Osteoblast (primary cell): ENCODE measurements at regions not wholly inside any gene's neighbourhood (a gene's known extent, or its start where the extent isn't known, plus 50 kb on each side); places are given as distances from the start of the nearest gene placed in this dataset.
"Not testable (repeated sequence)": the region's sequence is repeated elsewhere in the genome, so short reads cannot be mapped to it uniquely, and the experiment has no call there.

Experiments
- DNase-seq: peaks from one replicate; pipeline ENCODE4 v3.0.0; 2011; ENCODE audit warnings: low spot score, mixed read lengths; ENCODE audit not compliant: insufficient read length; ENCODE audit errors: missing footprints
- H2AFZ ChIP-seq: 2 replicates; pipeline ENCODE4 v1.6.0; 2011; ENCODE audit warnings: mild to moderate bottlenecking, low read length
- H3K27ac ChIP-seq: 2 replicates; pipeline ENCODE4 v1.5.1; 2011; ENCODE audit warnings: mild to moderate bottlenecking, low read depth, low read length, moderate library complexity
- H3K27me3 ChIP-seq: 2 replicates; pipeline ENCODE4 v1.6.0; 2012; ENCODE audit warnings: mild to moderate bottlenecking, control low read depth, inconsistent platforms, low read length, moderate library complexity; ENCODE audit not compliant: insufficient read depth
- H3K36me3 ChIP-seq: 2 replicates; pipeline ENCODE4 v1.5.1; 2011; ENCODE audit warnings: mild to moderate bottlenecking, low read length, control low read depth, moderate library complexity; ENCODE audit not compliant: insufficient read depth
- H3K4me1 ChIP-seq: 2 replicates; pipeline ENCODE4 v1.5.1; 2011; ENCODE audit warnings: mild to moderate bottlenecking, low read length, control low read depth, moderate library complexity; ENCODE audit not compliant: insufficient read depth
- H3K4me2 ChIP-seq: 2 replicates; pipeline ENCODE4 v1.6.0; 2011; ENCODE audit warnings: mild to moderate bottlenecking, low read length; ENCODE audit not compliant: insufficient read depth
- H3K4me3 ChIP-seq: fragments of 200-600 bp; sonication (generic); 3 replicates; pipeline ENCODE4 v1.5.1; 2012; ENCODE audit warnings: mild to moderate bottlenecking, low read length, inconsistent platforms; ENCODE audit not compliant: insufficient read depth
- H3K79me2 ChIP-seq: 2 replicates; pipeline ENCODE4 v1.6.0; 2012; ENCODE audit warnings: mild to moderate bottlenecking, low read length, control low read depth, inconsistent platforms; ENCODE audit not compliant: insufficient read depth
- H3K9me3 ChIP-seq: 2 replicates; pipeline ENCODE4 v1.5.1; 2011; ENCODE audit warnings: low read depth, low read length, control low read depth
- H4K20me1 ChIP-seq: 2 replicates; pipeline ENCODE4 v1.6.0; 2012; ENCODE audit warnings: mild to moderate bottlenecking, low read length, control low read depth; ENCODE audit not compliant: insufficient read depth
- CTCF ChIP-seq: IDR thresholded peaks from 2 replicates; pipeline ENCODE4 v1.5.1; 2011; ENCODE audit warnings: mild to moderate bottlenecking, low read depth, low read length, moderate library complexity; ENCODE audit errors: extremely low read depth

- Histone ChIP-seq H2AFZ (no peak overlapping the region), H3K4me3 (no peak overlapping the region), H3K4me1 (no peaks in the 10 kb centered on the region), H4K20me1 (no peaks in the 10 kb centered on the region), H3K79me2 (no peaks in the 10 kb centered on the region), H3K27ac (no peak overlapping the region), H3K27me3 (peaks cover 19% of the 10 kb centered on the region), H3K36me3 (no peaks in the 10 kb centered on the region), H3K9me3 (no peaks in the 10 kb centered on the region), H3K4me2 (no peak overlapping the region)
- no peak for TF ChIP-seq CTCF
- DNase-seq: no peak
Observed at GRCh38 chr9:33708441-33708840, 86.9 kb upstream of the PRSS3 start.

GRCh38 chr9:33709269-33709668 is 86.1 kb upstream of the PRSS3 start:
- no peak overlapping the region for H3K4me3 ChIP-seq
- no peak overlapping the region for H3K4me2 ChIP-seq
- no peaks in the 10 kb centered on the region for H3K36me3 ChIP-seq
- no peak overlapping the region for H2AFZ ChIP-seq
- H3K79me2 ChIP-seq: no peaks in the 10 kb centered on the region
- H3K27me3 ChIP-seq: peaks cover 19% of the 10 kb centered on the region
- DNase-seq: no peak
- H3K27ac ChIP-seq: no peak overlapping the region
- H3K9me3 ChIP-seq: no peaks in the 10 kb centered on the region
- H4K20me1 ChIP-seq: no peaks in the 10 kb centered on the region
- TF ChIP-seq CTCF: no peak
- H3K4me1 ChIP-seq: no peaks in the 10 kb centered on the region

GRCh38 chr9:33711418-33711817 is 83.9 kb upstream of the PRSS3 start:
- H3K36me3 ChIP-seq, H4K20me1 ChIP-seq, H3K4me1 ChIP-seq, H3K9me3 ChIP-seq, DNase-seq, H3K27ac ChIP-seq, H3K79me2 ChIP-seq, H3K4me2 ChIP-seq, H2AFZ ChIP-seq, H3K4me3 ChIP-seq: not testable (repeated sequence)
- peaks cover 19% of the 10 kb centered on the region for H3K27me3 ChIP-seq

GRCh38 chr9:33714989-33715388 is 80.4 kb upstream of the PRSS3 start:
- no peaks in the 10 kb centered on the region for H3K36me3 ChIP-seq
- H3K9me3 ChIP-seq: no peaks in the 10 kb centered on the region
- no peaks in the 10 kb centered on the region for H3K79me2 ChIP-seq
- no peak for DNase-seq
- H3K27me3 ChIP-seq: peaks cover 24% of the 10 kb centered on the region
- H3K4me2 ChIP-seq: no peak overlapping the region
- no peak overlapping the region for H3K4me3 ChIP-seq
- no peak overlapping the region for H2AFZ ChIP-seq
- H3K4me1 ChIP-seq: peaks cover 7% of the 10 kb centered on the region
- H4K20me1 ChIP-seq: no peaks in the 10 kb centered on the region
- H3K27ac ChIP-seq: no peak overlapping the region
- no peak for TF ChIP-seq CTCF
